PC-3 (cell line): ENCODE measurements at regions not wholly inside any gene's neighbourhood (a gene's known extent, or its start where the extent isn't known, plus 50 kb on each side); places are given as distances from the start of the nearest gene placed in this dataset.

ENCODE experiments used
- ATAC-seq: fragments of 200-7000 bp; cut with Tn5 transposase; 2 replicates; pipeline ENCODE4 v1.9.1; 2020; ENCODE audit warnings: mild to moderate bottlenecking, moderate library complexity
- BruUV-seq: library from RNA; stranded (reverse); fragments of 400-500 nt; replicated peaks from 2 replicates; lab custom pipeline; 2021; lab: Mats Ljungman, UMichigan
- CTCF ChIA-PET: fragments of 300-600 bp; sonication (Branson Sonifier 250); formaldehyde crosslinking; loops from one replicate; lab custom pipeline; 2022; ENCODE audit warnings: antibody characterized with exemption; lab: Charles Lee
- POLR2A ChIA-PET: fragments of 300-600 bp; sonication (Branson Sonifier 250); formaldehyde crosslinking; loops from one replicate; lab custom pipeline; 2022; ENCODE audit warnings: antibody characterized with exemption; ENCODE audit not compliant: unreplicated experiment; lab: Charles Lee
- DNase-seq: peaks from one replicate; pipeline ENCODE4 v3.0.0-alpha.2; 2015
- H2AFZ ChIP-seq: fragments of 300-600 bp; sonication (generic); 2 replicates; pipeline ENCODE4 v1.6.0; 2016; ENCODE audit warnings: antibody characterized with exemption, low read length
- H3F3A ChIP-seq: fragments of 300-600 bp; sonication (generic); one replicate; pipeline ENCODE4 v1.6.0; 2017; ENCODE audit warnings: antibody characterized with exemption, low read length, control low read depth, mild to moderate bottlenecking; ENCODE audit not compliant: unreplicated experiment
- H3K27ac ChIP-seq: fragments of 300-600 bp; sonication (generic); 2 replicates; pipeline ENCODE4 v1.5.1; 2016; ENCODE audit warnings: mild to moderate bottlenecking, low read length
- H3K27me3 ChIP-seq: fragments of 300-600 bp; sonication (generic); 2 replicates; pipeline ENCODE4 v1.6.1; 2016; ENCODE audit warnings: low read length, mixed read lengths
- H3K36me3 ChIP-seq: fragments of 300-600 bp; sonication (generic); 2 replicates; pipeline ENCODE4 v1.6.1; 2016; ENCODE audit warnings: low read depth, mixed run types, low read length, mixed read lengths
- H3K4me1 ChIP-seq: fragments of 300-600 bp; sonication (generic); 2 replicates; pipeline ENCODE4 v1.5.1; 2016; ENCODE audit warnings: low read length; ENCODE audit not compliant: insufficient read depth
- H3K4me2 ChIP-seq: fragments of 300-600 bp; sonication (generic); 2 replicates; pipeline ENCODE4 v1.6.0; 2016; ENCODE audit warnings: low read length
- H3K4me3 ChIP-seq: fragments of 300-600 bp; sonication (generic); 2 replicates; pipeline ENCODE4 v1.5.1; 2016; ENCODE audit warnings: mild to moderate bottlenecking, low read length, mixed read lengths
- H3K79me2 ChIP-seq: fragments of 300-600 bp; sonication (generic); 2 replicates; pipeline ENCODE4 v1.6.1; 2017; ENCODE audit warnings: low read length, mixed read lengths
- H3K9ac ChIP-seq: fragments of 300-600 bp; sonication (generic); 2 replicates; pipeline ENCODE4 v1.6.0; 2016; ENCODE audit warnings: mild to moderate bottlenecking, low read length
- H3K9me2 ChIP-seq: fragments of 300-600 bp; sonication (generic); replicated peaks from 2 replicates; pipeline ENCODE4 v1.6.1; 2016; ENCODE audit warnings: mixed run types, low read length, mixed read lengths
- H3K9me3 ChIP-seq: fragments of 300-600 bp; sonication (generic); 2 replicates; pipeline ENCODE4 v1.6.1; 2016; ENCODE audit warnings: low read length, mixed read lengths
- H4K20me1 ChIP-seq: fragments of 300-600 bp; sonication (generic); 2 replicates; pipeline ENCODE4 v1.6.1; 2016; ENCODE audit warnings: low read length, mixed read lengths
- CTCF ChIP-seq: fragments of 300-600 bp; sonication (generic); conservative IDR thresholded peaks from 2 replicates; pipeline ENCODE4 v1.5.1; 2017; ENCODE audit warnings: antibody characterized with exemption, low read depth, mild to moderate bottlenecking, low read length
- EZH2 ChIP-seq: fragments of 300-600 bp; sonication (generic); IDR thresholded peaks from one replicate; pipeline ENCODE4 v1.6.1; 2017; ENCODE audit warnings: antibody characterized with exemption, mild to moderate bottlenecking, low read length; ENCODE audit not compliant: unreplicated experiment
- EZH2phosphoT487 ChIP-seq: fragments of 300-600 bp; sonication (generic); IDR thresholded peaks from 2 replicates; pipeline ENCODE4 v1.6.1; 2018; ENCODE audit warnings: mild to moderate bottlenecking, antibody characterized with exemption, low read length, borderline replicate concordance
- intact Hi-C: fragments of 100-400 bp; cut with micrococcal nuclease; formaldehyde crosslinking; loops from 2 replicates; pipeline ENCODE4 v1.9.0; 2023

GRCh38 chr16:26692658-26693057, 374.1 kb upstream of the C16orf82 start:
- H2AFZ ChIP-seq, result no peak overlapping the region
- no peaks in the 10 kb centered on the region for H4K20me1 ChIP-seq
- BruUV-seq, result no TSS peak
- no peak overlapping the region for H3K27ac ChIP-seq
- no peaks in the 10 kb centered on the region for H3K36me3 ChIP-seq
- TF ChIP-seq CTCF (no peak), EZH2phosphoT487 (no peak), EZH2 (no peak)
- ATAC-seq (no peak), DNase-seq (no peak)
- ChIA-PET POLR2A (no interaction called here), CTCF (no interaction called here)
- no peak overlapping the region for H3K4me3 ChIP-seq
- no peaks in the 10 kb centered on the region for H3K9me3 ChIP-seq
- H3K79me2 ChIP-seq, result no peaks in the 10 kb centered on the region
- no peaks in the 10 kb centered on the region for H3F3A ChIP-seq
- H3K27me3 ChIP-seq, result no peaks in the 10 kb centered on the region
- no peaks in the 10 kb centered on the region for H3K9me2 ChIP-seq
- no peaks in the 10 kb centered on the region for H3K4me1 ChIP-seq
- no peak overlapping the region for H3K9ac ChIP-seq
- H3K4me2 ChIP-seq, result no peak overlapping the region
- intact Hi-C loops, result no loop called here

- no peak overlapping the region for H3K27ac ChIP-seq
- H3K9me2 ChIP-seq, result no peaks in the 10 kb centered on the region
- H3K36me3 ChIP-seq, result no peaks in the 10 kb centered on the region
- POLR2A ChIA-PET, result no interaction called here
- H3K4me1 ChIP-seq, result no peaks in the 10 kb centered on the region
- H4K20me1 ChIP-seq, result no peaks in the 10 kb centered on the region
- BruUV-seq, result no TSS peak
- DNase-seq, result no peak
- CTCF ChIA-PET, result no interaction called here
- no peak overlapping the region for H3K4me2 ChIP-seq
- H3K27me3 ChIP-seq, result no peaks in the 10 kb centered on the region
- H3K9me3 ChIP-seq, result no peaks in the 10 kb centered on the region
- H2AFZ ChIP-seq, result no peak overlapping the region
- no peaks in the 10 kb centered on the region for H3F3A ChIP-seq
- intact Hi-C loops, result no loop called here
- no peak overlapping the region for H3K9ac ChIP-seq
- ATAC-seq, result no peak
- H3K4me3 ChIP-seq, result no peak overlapping the region
- no peak for TF ChIP-seq CTCF
- TF ChIP-seq EZH2phosphoT487, result no peak
- TF ChIP-seq EZH2, result no peak
- H3K79me2 ChIP-seq, result no peaks in the 10 kb centered on the region
Measured at GRCh38 chr16:26697807-26698206, 368.9 kb upstream of the C16orf82 start.

- H3K4me1 ChIP-seq, result no peaks in the 10 kb centered on the region
- TF ChIP-seq CTCF, result no peak
- no peak for TF ChIP-seq EZH2
- TF ChIP-seq EZH2phosphoT487, result no peak
- no peaks in the 10 kb centered on the region for H3K36me3 ChIP-seq
- ChIA-PET CTCF (no interaction called here), POLR2A (no interaction called here)
- no peaks in the 10 kb centered on the region for H3F3A ChIP-seq
- H3K4me2 ChIP-seq, result no peak overlapping the region
- H3K27ac ChIP-seq, result no peak overlapping the region
- no peaks in the 10 kb centered on the region for H3K9me3 ChIP-seq
- no peaks in the 10 kb centered on the region for H3K27me3 ChIP-seq
- intact Hi-C loops, result no loop called here
- H4K20me1 ChIP-seq, result no peaks in the 10 kb centered on the region
- no peaks in the 10 kb centered on the region for H3K9me2 ChIP-seq
- no peak for DNase-seq
- H3K79me2 ChIP-seq, result no peaks in the 10 kb centered on the region
- H3K4me3 ChIP-seq, result no peak overlapping the region
- no TSS peak for BruUV-seq
- H3K9ac ChIP-seq, result no peak overlapping the region
- no peak for ATAC-seq
- no peak overlapping the region for H2AFZ ChIP-seq
Measured at GRCh38 chr16:26700250-26700649, 366.5 kb upstream of the C16orf82 start.
